K562 (cell line): ENCODE measurements at regions not wholly inside any gene's neighbourhood (a gene's known extent, or its start where the extent isn't known, plus 50 kb on each side); places are given as distances from the start of the nearest gene placed in this dataset.

Source experiments
- ATAC-seq: fragments of 200-7000 bp; cut with Tn5 transposase; 3 replicates; pipeline ENCODE4 v1.9.1; 2020; ENCODE audit warnings: moderate library complexity
- BruUV-seq: library from RNA; stranded (reverse); fragments of 400-500 nt; replicated peaks from 2 replicates; lab custom pipeline; 2021; lab: Mats Ljungman, UMichigan
- CTCF ChIA-PET: fragments of 300-600 bp; formaldehyde crosslinking; extraction: SDS; loops from one replicate; lab custom pipeline; 2021; ENCODE audit warnings: low intra/inter-chr PET ratio; lab: Yijun Ruan, JAX
- POLR2A ChIA-PET: fragments of 300-600, 350-650 bp; sonication (Branson Sonifier 250); formaldehyde crosslinking; extraction: SDS; loops from one replicate; lab custom pipeline; 2021; ENCODE audit warnings: antibody characterized with exemption, inconsistent platforms; lab: Yijun Ruan, JAX
- DNase-seq, 4 experiments: peaks; one replicate each; pipeline versions ENCODE4 v3.0.0 to v3.0.0-alpha.2; 2011 to 2018; ENCODE audit warnings: low spot score in 3 of 4, mixed read lengths in 3 of 4; ENCODE audit errors: extremely low read depth in 1 of 4
- FAIRE-seq: peaks from 2 replicates; lab custom pipeline; 2011; peaks lifted over from hg19 to GRCh38; lab: Jason Lieb, UNC
- H2AFZ ChIP-seq: 2 replicates; pipeline ENCODE4 v1.6.0; 2011; ENCODE audit warnings: low read depth, low read length, control low read depth, inconsistent platforms
- H3K27ac ChIP-seq: fragments of 200-600 bp; 3 replicates; pipeline ENCODE4 v1.8.0; 2011; ENCODE audit warnings: low read depth, mild to moderate bottlenecking, control low read depth, inconsistent platforms, low read length, moderate library complexity, mixed read lengths; ENCODE audit errors: extremely low read depth
- H3K27me3 ChIP-seq, 2 experiments: fragments of 300-600 bp in 1 of 2; 2 replicates in 1 of 2; 3 replicates in 1 of 2; pipeline versions ENCODE4 v1.6.0 to v1.8.0; 2011; ENCODE audit warnings: inconsistent platforms in 2 of 2, low read length in 2 of 2, mild to moderate bottlenecking in 1 of 2, mixed read lengths in 1 of 2, moderate library complexity in 1 of 2; ENCODE audit not compliant: control insufficient read depth in 2 of 2, insufficient read depth in 2 of 2
- H3K36me3 ChIP-seq: fragments of 300-600 bp; 3 replicates; pipeline ENCODE4 v1.8.0; 2011; ENCODE audit warnings: mild to moderate bottlenecking, low read length, inconsistent platforms; ENCODE audit not compliant: control insufficient read depth, insufficient read depth
- H3K4me1 ChIP-seq, 2 experiments: fragments of 200-600 bp in 1 of 2; replicated peaks in 1 of 2; 2 replicates in 1 of 2; 3 replicates in 1 of 2; pipeline versions ENCODE4 v1.5.1 to v1.8.0; 2011; ENCODE audit warnings: inconsistent platforms in 2 of 2, low read length in 2 of 2, mild to moderate bottlenecking in 1 of 2, mixed read lengths in 1 of 2, moderate library complexity in 1 of 2; ENCODE audit not compliant: control insufficient read depth in 2 of 2, insufficient read depth in 2 of 2
- H3K4me2 ChIP-seq: 2 replicates; pipeline ENCODE4 v1.6.1; 2011; ENCODE audit warnings: low read length, control low read depth, inconsistent platforms, mixed read lengths; ENCODE audit not compliant: insufficient read depth
- H3K4me3 ChIP-seq: fragments of 200-600 bp; sonication (generic), shearing (Covaris generic); 2 replicates; pipeline ENCODE4 v1.5.1; 2016; ENCODE audit warnings: control low read depth, inconsistent platforms
- H3K79me2 ChIP-seq: fragments of 200-600 bp; 3 replicates; pipeline ENCODE4 v1.8.0; 2011; ENCODE audit warnings: low read length, inconsistent platforms; ENCODE audit not compliant: control insufficient read depth, insufficient read depth
- H3K9ac ChIP-seq, 2 experiments: 2 replicates each; pipeline versions ENCODE4 v1.6.0 to v1.6.1; 2011; ENCODE audit warnings: low read depth in 2 of 2, low read length in 2 of 2, control low read depth in 1 of 2, inconsistent platforms in 1 of 2, mild to moderate bottlenecking in 1 of 2, mixed read lengths in 1 of 2; ENCODE audit not compliant: insufficient read depth in 1 of 2
- H3K9me1 ChIP-seq: one replicate; pipeline ENCODE4 v1.6.0; 2011; ENCODE audit warnings: inconsistent platforms, mild to moderate bottlenecking, low read length, moderate library complexity; ENCODE audit not compliant: control insufficient read depth, insufficient read depth
- H3K9me3 ChIP-seq: replicated peaks from 2 replicates; pipeline ENCODE4 v1.5.1; 2011; ENCODE audit warnings: low read depth, low read length, inconsistent platforms; ENCODE audit not compliant: control insufficient read depth, insufficient read depth
- H4K20me1 ChIP-seq: replicated peaks from 2 replicates; pipeline ENCODE4 v1.6.1; 2011; ENCODE audit warnings: low read length, inconsistent platforms, mixed read lengths; ENCODE audit not compliant: control insufficient read depth, insufficient read depth
- ARNT ChIP-seq, 2 experiments: fragments of 450-650 bp; IDR thresholded peaks; 2 replicates each; pipeline ENCODE4 v1.6.1; 2016; ENCODE audit warnings: mild to moderate bottlenecking in 1 of 2
- ESRRB ChIP-seq: fragments of 250-450 bp; sonication (Bioruptor Pico); IDR thresholded peaks from 2 replicates; pipeline ENCODE4 v1.5.0; 2020; ENCODE audit warnings: mild to moderate bottlenecking, moderate library complexity, borderline replicate concordance
- EZH2 ChIP-seq: IDR thresholded peaks from 2 replicates; pipeline ENCODE4 v1.6.1; 2012; ENCODE audit warnings: low read depth, mild to moderate bottlenecking, inconsistent platforms, low read length, borderline replicate concordance
- HSF4 ChIP-seq: fragments of 250-450 bp; sonication (Bioruptor Pico); IDR thresholded peaks from 2 replicates; pipeline ENCODE4 v2.1.2; 2022; ENCODE audit warnings: mild to moderate bottlenecking, moderate library complexity, borderline replicate concordance
- ID3 ChIP-seq, 2 experiments: fragments of 250-450 bp in 1 of 2; fragments of 450-650 bp in 1 of 2; sonication (Bioruptor Pico) in 1 of 2; IDR thresholded peaks; 2 replicates each; pipeline versions ENCODE4 v1.6.1 to v1.8.0; 2016 to 2021; ENCODE audit warnings: mild to moderate bottlenecking in 2 of 2, moderate library complexity in 2 of 2, missing compliant biosample characterization in 1 of 2, missing genetic modification characterization in 1 of 2
- KAT8 ChIP-seq: fragments of 450-650 bp; IDR thresholded peaks from 2 replicates; pipeline ENCODE4 v1.6.1; 2016; ENCODE audit warnings: low read depth, mild to moderate bottlenecking
- NKRF ChIP-seq: fragments of 450-650 bp; IDR thresholded peaks from 2 replicates; pipeline ENCODE4 v1.6.1; 2016; ENCODE audit warnings: borderline replicate concordance
- NR0B1 ChIP-seq: fragments of 450-650 bp; IDR thresholded peaks from one replicate; pipeline ENCODE4 v1.6.1; 2018; ENCODE audit warnings: mild to moderate bottlenecking, moderate library complexity; ENCODE audit not compliant: partially characterized antibody
- RB1 ChIP-seq: fragments of 450-650 bp; IDR thresholded peaks from 2 replicates; pipeline ENCODE4 v1.6.1; 2017; ENCODE audit warnings: low read depth, mild to moderate bottlenecking
- TAF7 ChIP-seq: fragments of 450-650 bp; IDR thresholded peaks from 2 replicates; pipeline ENCODE4 v1.6.1; 2016; ENCODE audit warnings: missing genetic modification characterization, missing compliant biosample characterization
- XRCC4 ChIP-seq: IDR thresholded peaks from one replicate; pipeline ENCODE4 v1.6.1; 2011; ENCODE audit not compliant: insufficient read depth, insufficient read length; ENCODE audit errors: extremely low read depth
- ZFP1 ChIP-seq: fragments of 450-650 bp; formaldehyde crosslinking; IDR thresholded peaks from 2 replicates; pipeline ENCODE4 v1.4.0; 2020; ENCODE audit warnings: mild to moderate bottlenecking, mixed read lengths
- ZNF146 ChIP-seq: IDR thresholded peaks from one replicate; pipeline ENCODE4 v1.6.1; 2018; ENCODE audit warnings: missing compliant biosample characterization; ENCODE audit not compliant: unreplicated experiment
- WGBS: fragments of 100-300 bp; shearing (Covaris generic); methylation state at CpG from one replicate; pipeline ENCODE4 v1.1.6; 2016; ENCODE audit warnings: low coverage, mixed read lengths; ENCODE audit not compliant: insufficient coverage; ENCODE audit errors: missing lambda C conversion rate; 5-methylcytosine and 5-hydroxymethylcytosine counted together
- in situ Hi-C: fragments of 300-500 bp; cut with MboI; formaldehyde crosslinking; loops from 4 replicates; pipeline ENCODE4 v1.15.0; 2018; ENCODE audit warnings: inconsistent platforms, mixed read lengths
- intact Hi-C: fragments of 100-400 bp; cut with micrococcal nuclease; formaldehyde crosslinking; loops from 2 replicates; pipeline ENCODE4 v1.14.2; 2022
- TF ChIP-seq, protein P1 (sequence below): fragments of 150-350 bp; IDR thresholded peaks from 2 replicates; pipeline ENCODE4 v1.6.1; 2014; ENCODE audit warnings: low read depth, mild to moderate bottlenecking, low read length, borderline replicate concordance

DNA sequence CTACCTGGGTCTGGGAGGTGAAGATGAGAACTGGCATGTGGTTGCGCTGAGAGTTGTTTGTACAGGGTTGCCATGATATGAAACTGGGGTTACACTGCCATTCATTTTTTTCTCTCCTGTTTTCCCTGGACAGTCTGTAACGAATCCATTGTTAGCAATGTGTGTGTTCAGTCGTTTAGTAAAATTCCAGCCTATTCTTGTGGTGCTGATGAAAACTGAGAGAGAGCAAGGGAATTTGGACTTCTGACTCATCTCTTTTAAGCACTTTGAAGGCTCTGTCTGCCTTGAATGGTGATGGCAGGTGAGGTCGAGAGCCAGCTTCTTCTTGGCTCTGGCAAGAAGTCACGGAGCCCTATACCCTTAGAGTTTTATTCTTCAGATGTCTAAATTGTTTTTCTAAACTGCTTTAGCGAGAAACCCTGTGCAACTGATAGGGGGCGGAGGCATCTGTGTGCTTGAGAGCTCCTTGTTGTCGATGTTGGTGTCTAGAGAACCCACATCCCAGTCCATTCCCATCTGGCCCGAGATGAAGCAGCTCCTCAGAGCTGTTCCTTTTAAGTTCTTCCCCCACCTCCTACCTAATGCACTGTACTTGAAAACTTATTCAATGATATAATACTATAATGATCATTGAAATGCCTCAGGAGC lies 204.4 kb downstream of the TMX1 start:
- no peak overlapping the region for H3K9ac ChIP-seq
- H3K36me3 ChIP-seq: no peaks in the 10 kb centered on the region
- POLR2A ChIA-PET: no interaction called here
- H3K79me2 ChIP-seq: no peaks in the 10 kb centered on the region
- intact Hi-C loops (no loop called here), in situ Hi-C loops (no loop called here)
- H4K20me1 ChIP-seq: no peaks in the 10 kb centered on the region
- CTCF ChIA-PET: no interaction called here
- H3K4me2 ChIP-seq: no peak overlapping the region
- no peaks in the 10 kb centered on the region for H3K9me1 ChIP-seq
- H3K4me3 ChIP-seq: no peak overlapping the region
- ATAC-seq (no peak), DNase-seq (no peak), FAIRE-seq (no peak)
- H3K4me1 ChIP-seq: no peaks in the 10 kb centered on the region
- no peaks in the 10 kb centered on the region for H3K9me3 ChIP-seq
- H2AFZ ChIP-seq: no peak overlapping the region
- 0% methylated on average over 9 of the region's 9 CpGs for WGBS
- H3K27me3 ChIP-seq: no peaks in the 10 kb centered on the region; a peak in 1 of 5 replicates
- no peak overlapping the region for H3K27ac ChIP-seq
- BruUV-seq: no TSS peak
- no peak for TF ChIP-seq TAF7 (tag)
- no peak for TF ChIP-seq ARNT (IDR thresholded peaks at IDR 0.05)
- no peak for TF ChIP-seq HSF4 (CRISPR knock-in tag)
- no peak for TF ChIP-seq KAT8
- no peak for TF ChIP-seq XRCC4
- TF ChIP-seq, protein P1, sequence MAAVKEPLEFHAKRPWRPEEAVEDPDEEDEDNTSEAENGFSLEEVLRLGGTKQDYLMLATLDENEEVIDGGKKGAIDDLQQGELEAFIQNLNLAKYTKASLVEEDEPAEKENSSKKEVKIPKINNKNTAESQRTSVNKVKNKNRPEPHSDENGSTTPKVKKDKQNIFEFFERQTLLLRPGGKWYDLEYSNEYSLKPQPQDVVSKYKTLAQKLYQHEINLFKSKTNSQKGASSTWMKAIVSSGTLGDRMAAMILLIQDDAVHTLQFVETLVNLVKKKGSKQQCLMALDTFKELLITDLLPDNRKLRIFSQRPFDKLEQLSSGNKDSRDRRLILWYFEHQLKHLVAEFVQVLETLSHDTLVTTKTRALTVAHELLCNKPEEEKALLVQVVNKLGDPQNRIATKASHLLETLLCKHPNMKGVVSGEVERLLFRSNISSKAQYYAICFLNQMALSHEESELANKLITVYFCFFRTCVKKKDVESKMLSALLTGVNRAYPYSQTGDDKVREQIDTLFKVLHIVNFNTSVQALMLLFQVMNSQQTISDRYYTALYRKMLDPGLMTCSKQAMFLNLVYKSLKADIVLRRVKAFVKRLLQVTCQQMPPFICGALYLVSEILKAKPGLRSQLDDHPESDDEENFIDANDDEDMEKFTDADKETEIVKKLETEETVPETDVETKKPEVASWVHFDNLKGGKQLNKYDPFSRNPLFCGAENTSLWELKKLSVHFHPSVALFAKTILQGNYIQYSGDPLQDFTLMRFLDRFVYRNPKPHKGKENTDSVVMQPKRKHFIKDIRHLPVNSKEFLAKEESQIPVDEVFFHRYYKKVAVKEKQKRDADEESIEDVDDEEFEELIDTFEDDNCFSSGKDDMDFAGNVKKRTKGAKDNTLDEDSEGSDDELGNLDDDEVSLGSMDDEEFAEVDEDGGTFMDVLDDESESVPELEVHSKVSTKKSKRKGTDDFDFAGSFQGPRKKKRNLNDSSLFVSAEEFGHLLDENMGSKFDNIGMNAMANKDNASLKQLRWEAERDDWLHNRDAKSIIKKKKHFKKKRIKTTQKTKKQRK: no peak
- no peak for TF ChIP-seq ZFP1
- no peak for TF ChIP-seq NR0B1
- no peak for TF ChIP-seq ZNF146 (CRISPR knock-in tag)
- no peak for TF ChIP-seq ESRRB
- no peak for TF ChIP-seq EZH2
- no peak for TF ChIP-seq ID3 (CRISPR knock-in tag; IDR thresholded peaks at IDR 0.05)
- no peak for TF ChIP-seq ID3 (tag; IDR thresholded peaks at IDR 0.05)
- TF ChIP-seq RB1: no peak
- no peak for TF ChIP-seq NKRF
